ENCODE measurements at regions not wholly inside any gene's neighbourhood (a gene's known extent, or its start where the extent isn't known, plus 50 kb on each side); places are given as distances from the start of the nearest gene placed in this dataset.

GRCh38 chr1:195617106-195617505 lies 991.1 kb downstream of the KCNT2 start:
- intact Hi-C loops (cut with micrococcal nuclease) (no loop called here), in situ Hi-C loops (cut with MboI) (no loop called here)
- Histone ChIP-seq H3K27ac (ENCODE audit: extremely low read depth, low read depth, low read length) (no peak overlapping the region), H3K4me1 (replicated peaks in 1 of 2; ENCODE audit: control insufficient read depth in 2 of 2, insufficient read depth in 2 of 2, low read length in 2 of 2) (no peaks in the 10 kb centered on the region), H3K9me1 (ENCODE audit: control insufficient read depth, insufficient read depth, low read length) (no peaks in the 10 kb centered on the region), H3K4me2 (ENCODE audit: insufficient read depth, low read length) (no peak overlapping the region), H3K4me3 (no peak overlapping the region), H3K9me3 (replicated peaks; ENCODE audit: control insufficient read depth, insufficient read depth, low read depth, low read length) (0 out of 2 replicates have a peak, but pooled peaks cover 4% of the 10 kb centered on the region), H3K27me3 (ENCODE audit: control insufficient read depth in 2 of 2, insufficient read depth in 2 of 2, low read length in 2 of 2) (no peaks in the 10 kb centered on the region), H3K9ac (ENCODE audit: insufficient read depth in 1 of 2, low read depth in 2 of 2, low read length in 2 of 2) (no peak overlapping the region), H4K20me1 (replicated peaks; ENCODE audit: control insufficient read depth, insufficient read depth, low read length) (no peaks in the 10 kb centered on the region), H3K36me3 (ENCODE audit: control insufficient read depth, insufficient read depth, low read length) (no peaks in the 10 kb centered on the region), H2AFZ (ENCODE audit: low read depth, low read length) (no peak overlapping the region), H3K79me2 (ENCODE audit: control insufficient read depth, insufficient read depth, low read length) (no peaks in the 10 kb centered on the region)
- no peak for ATAC-seq
- BruUV-seq (replicated peaks), result no TSS peak
- WGBS (ENCODE audit: insufficient coverage, low coverage, missing lambda C conversion rate), result 6% methylated on average over 2 of the region's 2 CpGs
- POLR2A ChIA-PET, result no interaction called here
- CTCF ChIA-PET (ENCODE audit: low intra/inter-chr PET ratio), result no interaction called here
- DNase-seq (ENCODE audit: extremely low read depth in 1 of 4, low spot score in 3 of 4), result no peak
- no peak for FAIRE-seq
- no peak for TF ChIP-seq E2F5 (CRISPR knock-in tag; IDR thresholded peaks at IDR 0.05)
- TF ChIP-seq MYNN (IDR thresholded peaks at IDR 0.05), result no peak
- TF ChIP-seq MYNN (CRISPR knock-in tag; IDR thresholded peaks at IDR 0.05), result no peak
- TF ChIP-seq CHD7 (IDR thresholded peaks at IDR 0.05; ENCODE audit: low read depth, low read length), result no peak
- no peak for TF ChIP-seq STAT5B (CRISPR knock-in tag; IDR thresholded peaks at IDR 0.05)
- no peak for TF ChIP-seq CREM (IDR thresholded peaks at IDR 0.05; ENCODE audit: low read depth)
- no peak for TF ChIP-seq SMAD2 (IDR thresholded peaks at IDR 0.05; ENCODE audit: low read depth, low read length)
- no peak for TF ChIP-seq ZNF134 (CRISPR knock-in tag; conservative IDR thresholded peaks at IDR 0.05)
- no peak for TF ChIP-seq SAP30 (IDR thresholded peaks at IDR 0.05; ENCODE audit: borderline replicate concordance, insufficient read depth, low read depth, low read length, poor library complexity, severe bottlenecking)
- TF ChIP-seq TEAD2 (tag; IDR thresholded peaks at IDR 0.05), result no peak
- TF ChIP-seq BRCA1 (IDR thresholded peaks at IDR 0.05), result no peak
- TF ChIP-seq BRCA1 (CRISPR knock-in tag; IDR thresholded peaks at IDR 0.05), result no peak

Data from K562 (cell line).